Left ventricle myocardium superior (tissue), 1 donor: ENCODE measurements at regions not wholly inside any gene's neighbourhood (a gene's known extent, or its start where the extent isn't known, plus 50 kb on each side); places are given as distances from the start of the nearest gene placed in this dataset.

Experiments used
- ATAC-seq: fragments of 200-7000 bp; cut with Tn5 transposase; one replicate; pipeline ENCODE4 v1.9.1; 2020; ENCODE audit warnings: mild to moderate bottlenecking, moderate library complexity
- DNase-seq: peaks from one replicate; pipeline ENCODE4 v3.0.0-alpha.2; 2020
- intact Hi-C: fragments of 100-400 bp; cut with micrococcal nuclease; formaldehyde crosslinking; loops from one replicate; pipeline ENCODE4 v1.11.0; 2022
- donor health status: DM: no; HTN: yes; CAD: no; lungs with severe emphysema.

- intact Hi-C loops = no loop called here
- DNase-seq (no peak), ATAC-seq (no peak)
These were observed 98.7 kb upstream of the NPTX2 start for GRCh38 chr7:98518159-98518947.

- intact Hi-C loops = no loop called here
- ATAC-seq = no peak
- DNase-seq = no peak
These were observed 101.9 kb upstream of the NPTX2 start for GRCh38 chr7:98515201-98515600.

- DNase-seq = no peak
- intact Hi-C loops = no loop called here
- ATAC-seq = no peak
These were observed 102.7 kb upstream of the NPTX2 start for GRCh38 chr7:98514211-98515031.

- ATAC-seq (no peak), DNase-seq (no peak)
- intact Hi-C loops = no loop called here
These were observed 105.9 kb upstream of the NPTX2 start for GRCh38 chr7:98511175-98511574.

- no peak for ATAC-seq
- DNase-seq = no peak
- intact Hi-C loops = no loop called here
These were observed 107.2 kb upstream of the NPTX2 start for GRCh38 chr7:98509836-98510235.

GRCh38 chr7:98506471-98506870 is 105.6 kb upstream of the BAIAP2L1 start:
- intact Hi-C loops = no loop called here
- no peak for DNase-seq
- ATAC-seq = no peak

GRCh38 chr7:98500764-98501163 is 99.9 kb upstream of the BAIAP2L1 start:
- intact Hi-C loops = no loop called here
- ATAC-seq (no peak), DNase-seq (no peak)

- no peak for DNase-seq
- ATAC-seq = no peak
- intact Hi-C loops = no loop called here
These were observed 95.7 kb upstream of the BAIAP2L1 start for GRCh38 chr7:98496618-98497017.

GRCh38 chr7:98495200-98495955 is 94.5 kb upstream of the BAIAP2L1 start:
- intact Hi-C loops = no loop called here
- ATAC-seq (no peak), DNase-seq (no peak)

GRCh38 chr7:98493030-98493778 is 92.3 kb upstream of the BAIAP2L1 start:
- ATAC-seq = no peak
- DNase-seq = no peak
- intact Hi-C loops = no loop called here

GRCh38 chr7:98488167-98488566 is 87.3 kb upstream of the BAIAP2L1 start:
- no peak for DNase-seq
- intact Hi-C loops = no loop called here
- no peak for ATAC-seq

GRCh38 chr7:98483964-98484545 is 83.2 kb upstream of the BAIAP2L1 start:
- no peak for ATAC-seq

GRCh38 chr7:98483276-98483963 is 82.5 kb upstream of the BAIAP2L1 start:
- DNase-seq (no peak), ATAC-seq (no peak)
- intact Hi-C loops = no loop called here

More at GRCh38 chr7:98483964-98484545, 83.2 kb upstream of the BAIAP2L1 start:
- no peak for DNase-seq
- intact Hi-C loops = no loop called here

GRCh38 chr7:98479318-98479717 is 78.4 kb upstream of the BAIAP2L1 start:
- intact Hi-C loops = no loop called here
- ATAC-seq (no peak), DNase-seq (no peak)

- intact Hi-C loops = no loop called here
- ATAC-seq = no peak
- no peak for DNase-seq
These were observed 74.5 kb upstream of the BAIAP2L1 start for GRCh38 chr7:98475352-98475751.

- intact Hi-C loops = no loop called here
- no peak for DNase-seq
These were observed 73.7 kb upstream of the BAIAP2L1 start for GRCh38 chr7:98474558-98474957.

GRCh38 chr7:98472521-98472954 is 71.6 kb upstream of the BAIAP2L1 start:
- DNase-seq (no peak), ATAC-seq (no peak)
- intact Hi-C loops = no loop called here

More at GRCh38 chr7:98474558-98474957, 73.7 kb upstream of the BAIAP2L1 start:
- ATAC-seq = no peak
